H1 (cell line): ENCODE measurements at regions not wholly inside any gene's neighbourhood (a gene's known extent, or its start where the extent isn't known, plus 50 kb on each side); places are given as distances from the start of the nearest gene placed in this dataset.

Experiments used
- BCL11A ChIP-seq, 2 experiments: IDR thresholded peaks; one replicate each; pipeline ENCODE4 v1.6.1; 2011; ENCODE audit warnings: low read depth in 2 of 2, low read length in 2 of 2, mild to moderate bottlenecking in 2 of 2
- CHD7 ChIP-seq: fragments of 300-600 bp; sonication (generic); IDR thresholded peaks from 2 replicates; pipeline ENCODE4 v1.7.1; 2012; ENCODE audit warnings: low read length, moderate library complexity, mild to moderate bottlenecking, inconsistent platforms; ENCODE audit not compliant: insufficient replicate concordance
- FOSL1 ChIP-seq: IDR thresholded peaks from 2 replicates; pipeline ENCODE4 v1.6.1; 2011; ENCODE audit warnings: mild to moderate bottlenecking, low read depth, low read length, moderate library complexity; ENCODE audit not compliant: insufficient read depth
- SRF ChIP-seq: IDR thresholded peaks from 2 replicates; pipeline ENCODE4 v1.6.1; 2011; ENCODE audit warnings: mild to moderate bottlenecking, low read depth, low read length, moderate library complexity
- ZNF274 ChIP-seq: IDR thresholded peaks from 2 replicates; pipeline ENCODE4 v1.7.0; 2012; ENCODE audit warnings: low read length, borderline replicate concordance; ENCODE audit errors: extremely low read depth

GRCh38 chr15:97078591-97078990 lies 748.1 kb downstream of the NR2F2 start (continued):
- no peak for TF ChIP-seq CHD7
- TF ChIP-seq SRF = no peak
- TF ChIP-seq ZNF274 = no peak
- no peak for TF ChIP-seq BCL11A (IDR thresholded peaks at IDR 0.05; ENCODE audit: low read depth in 2 of 2, low read length in 2 of 2)
- TF ChIP-seq FOSL1 = no peak
